ENCODE measurements at regions not wholly inside any gene's neighbourhood (a gene's known extent, or its start where the extent isn't known, plus 50 kb on each side); places are given as distances from the start of the nearest gene placed in this dataset.
"Not testable (repeated sequence)": the region's sequence is repeated elsewhere in the genome, so short reads cannot be mapped to it uniquely, and the experiment has no call there.

- H3K4me3 ChIP-seq (ENCODE audit: low read depth, low read length), result not testable (repeated sequence)
Observed at GRCh38 chr9:66819510-66819909, 81.0 kb upstream of the ZNF658 start.

GRCh38 chr9:66820014-66820660 lies 80.4 kb upstream of the ZNF658 start:
- DNase-seq (ENCODE audit: low read depth); H3K4me3 ChIP-seq (ENCODE audit: low read depth, low read length): not testable (repeated sequence)

More at GRCh38 chr9:66819510-66819909, 81.0 kb upstream of the ZNF658 start:
- not testable (repeated sequence) for DNase-seq (ENCODE audit: low read depth)

GRCh38 chr9:66824169-66824568 lies 76.4 kb upstream of the ZNF658 start:
- not testable (repeated sequence) for H3K4me3 ChIP-seq (ENCODE audit: low read depth, low read length)

GRCh38 chr9:66829853-66830252 lies 70.7 kb upstream of the ZNF658 start:
- H3K4me3 ChIP-seq (ENCODE audit: low read depth, low read length); DNase-seq (ENCODE audit: low read depth): not testable (repeated sequence)

More at GRCh38 chr9:66824169-66824568, 76.4 kb upstream of the ZNF658 start:
- DNase-seq (ENCODE audit: low read depth), result not testable (repeated sequence)

GRCh38 chr9:66830777-66831497 lies 69.6 kb upstream of the ZNF658 start:
- H3K4me3 ChIP-seq (ENCODE audit: low read depth, low read length); DNase-seq (ENCODE audit: low read depth): not testable (repeated sequence)

GRCh38 chr9:66832222-66832621 lies 68.3 kb upstream of the ZNF658 start:
- not testable (repeated sequence) for DNase-seq (ENCODE audit: low read depth); H3K4me3 ChIP-seq (ENCODE audit: low read depth, low read length)

GRCh38 chr9:66837242-66837937 lies 63.1 kb upstream of the ZNF658 start:
- DNase-seq (ENCODE audit: low read depth); H3K4me3 ChIP-seq (ENCODE audit: low read depth, low read length): not testable (repeated sequence)
